ENCODE measurements at regions not wholly inside any gene's neighbourhood (a gene's known extent, or its start where the extent isn't known, plus 50 kb on each side); places are given as distances from the start of the nearest gene placed in this dataset.

DNA sequence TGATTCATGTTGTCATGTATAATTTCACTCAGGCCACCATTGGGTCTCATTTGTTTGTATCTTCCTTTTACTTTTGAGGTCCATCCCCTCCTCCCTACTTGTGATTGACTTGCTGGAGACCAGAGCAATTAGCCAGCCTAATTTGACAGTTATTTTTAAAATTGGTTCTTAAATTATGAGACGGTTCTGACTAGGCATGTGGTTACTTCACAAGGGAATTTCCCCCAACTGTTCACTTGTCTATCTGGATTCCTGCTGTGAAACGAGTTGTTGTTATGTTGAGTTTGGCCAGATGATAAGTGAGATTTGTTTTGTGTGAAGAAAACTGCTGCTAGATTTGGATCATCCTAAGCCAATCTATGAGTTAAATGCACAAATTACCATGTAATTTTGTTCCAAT is 359.1 kb downstream of the BARHL2 start:
- H3K27me3 Mint-ChIP-seq (ENCODE audit: insufficient read depth) = no peaks in the 10 kb centered on the region
- DNase-seq = no peak
- no peak overlapping the region for H3K4me3 Mint-ChIP-seq
- H3K4me1 Mint-ChIP-seq (ENCODE audit: low read depth) = no peaks in the 10 kb centered on the region
- H3K36me3 Mint-ChIP-seq (ENCODE audit: low read depth) = no peaks in the 10 kb centered on the region
- H3K9me3 Mint-ChIP-seq = peaks cover 37% of the 10 kb centered on the region
- H3K27ac Mint-ChIP-seq = no peak overlapping the region
- TF ChIP-seq, protein P1, sequence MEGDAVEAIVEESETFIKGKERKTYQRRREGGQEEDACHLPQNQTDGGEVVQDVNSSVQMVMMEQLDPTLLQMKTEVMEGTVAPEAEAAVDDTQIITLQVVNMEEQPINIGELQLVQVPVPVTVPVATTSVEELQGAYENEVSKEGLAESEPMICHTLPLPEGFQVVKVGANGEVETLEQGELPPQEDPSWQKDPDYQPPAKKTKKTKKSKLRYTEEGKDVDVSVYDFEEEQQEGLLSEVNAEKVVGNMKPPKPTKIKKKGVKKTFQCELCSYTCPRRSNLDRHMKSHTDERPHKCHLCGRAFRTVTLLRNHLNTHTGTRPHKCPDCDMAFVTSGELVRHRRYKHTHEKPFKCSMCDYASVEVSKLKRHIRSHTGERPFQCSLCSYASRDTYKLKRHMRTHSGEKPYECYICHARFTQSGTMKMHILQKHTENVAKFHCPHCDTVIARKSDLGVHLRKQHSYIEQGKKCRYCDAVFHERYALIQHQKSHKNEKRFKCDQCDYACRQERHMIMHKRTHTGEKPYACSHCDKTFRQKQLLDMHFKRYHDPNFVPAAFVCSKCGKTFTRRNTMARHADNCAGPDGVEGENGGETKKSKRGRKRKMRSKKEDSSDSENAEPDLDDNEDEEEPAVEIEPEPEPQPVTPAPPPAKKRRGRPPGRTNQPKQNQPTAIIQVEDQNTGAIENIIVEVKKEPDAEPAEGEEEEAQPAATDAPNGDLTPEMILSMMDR (IDR thresholded peaks at IDR 0.05) = no peak

DNA sequence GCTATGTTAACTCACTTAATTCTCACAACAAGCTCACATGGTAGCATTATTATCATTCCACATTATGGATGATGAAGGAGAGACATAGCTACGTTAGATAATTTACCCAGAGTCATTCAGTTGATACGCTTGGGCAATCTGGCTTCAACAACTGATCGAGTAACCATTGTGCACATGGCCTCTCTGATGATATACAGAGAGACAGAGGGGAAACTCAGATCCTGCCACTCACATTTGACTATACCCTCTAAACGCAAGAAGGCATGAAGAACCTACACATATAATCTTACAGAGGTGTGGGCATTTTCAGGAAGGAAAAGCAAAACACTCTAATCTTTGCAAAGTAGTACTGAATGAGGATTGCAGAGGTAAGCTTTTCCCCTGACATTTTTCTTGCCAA is 360.1 kb downstream of the BARHL2 start:
- Mint-ChIP-seq H3K27me3 (ENCODE audit: insufficient read depth) (no peaks in the 10 kb centered on the region), H3K4me1 (ENCODE audit: low read depth) (no peaks in the 10 kb centered on the region), H3K4me3 (no peak overlapping the region), H3K9me3 (peaks cover 38% of the 10 kb centered on the region), H3K36me3 (ENCODE audit: low read depth) (no peaks in the 10 kb centered on the region), H3K27ac (no peak overlapping the region)
- no peak for DNase-seq
- TF ChIP-seq, protein P1 (IDR thresholded peaks at IDR 0.05) = no peak

DNA sequence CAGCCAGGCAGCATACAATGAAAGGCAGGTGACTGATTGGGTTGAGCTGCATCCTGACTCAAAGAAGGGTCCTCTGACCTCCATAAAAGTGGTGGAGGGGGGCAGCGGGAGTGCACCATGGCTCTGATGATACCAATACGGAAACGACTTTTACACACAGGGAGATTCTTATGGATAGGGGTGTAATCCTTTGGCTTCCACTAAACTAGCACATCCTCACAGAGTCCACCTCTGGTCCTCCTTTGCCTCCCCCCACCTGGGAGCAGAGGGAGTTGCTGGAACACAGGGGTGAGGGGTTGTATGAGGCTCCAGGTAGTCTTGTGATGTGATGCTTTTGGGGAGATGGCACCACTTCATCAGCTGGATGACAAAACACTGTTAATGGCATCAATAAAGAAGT is 361.0 kb downstream of the BARHL2 start:
- no peaks in the 10 kb centered on the region for H3K4me1 Mint-ChIP-seq (ENCODE audit: low read depth)
- DNase-seq = no peak
- H3K9me3 Mint-ChIP-seq = peaks cover 38% of the 10 kb centered on the region
- no peak overlapping the region for H3K27ac Mint-ChIP-seq
- H3K4me3 Mint-ChIP-seq = no peak overlapping the region
- H3K27me3 Mint-ChIP-seq (ENCODE audit: insufficient read depth) = no peaks in the 10 kb centered on the region
- no peaks in the 10 kb centered on the region for H3K36me3 Mint-ChIP-seq (ENCODE audit: low read depth)
- TF ChIP-seq, protein P1 (IDR thresholded peaks at IDR 0.05) = no peak

DNA sequence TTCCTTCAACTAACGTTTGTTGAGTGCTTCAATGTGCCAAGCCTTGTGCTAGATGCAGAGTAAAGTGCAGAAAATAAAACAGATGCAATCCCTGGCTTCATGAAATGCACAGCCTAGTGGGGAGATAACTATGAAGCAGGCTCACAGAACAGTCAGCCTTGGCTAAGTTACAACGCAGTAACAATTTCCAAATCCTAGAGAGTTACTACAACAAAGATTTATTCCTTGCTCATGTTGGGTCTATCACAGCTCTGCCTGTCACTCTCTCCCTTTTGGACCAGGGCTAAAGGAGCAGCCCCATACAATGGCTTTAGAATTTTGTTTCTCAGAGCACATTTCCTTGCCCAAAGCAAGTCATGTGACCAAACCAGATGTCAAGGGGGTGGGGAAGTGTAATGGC is 359.8 kb downstream of the ZNF326 start:
- Mint-ChIP-seq H3K36me3 (ENCODE audit: low read depth) (no peaks in the 10 kb centered on the region), H3K27me3 (ENCODE audit: insufficient read depth) (no peaks in the 10 kb centered on the region), H3K27ac (no peak overlapping the region), H3K4me3 (no peak overlapping the region), H3K4me1 (ENCODE audit: low read depth) (no peaks in the 10 kb centered on the region), H3K9me3 (peaks cover 32% of the 10 kb centered on the region)
- DNase-seq = no peak
- TF ChIP-seq, protein P1 (IDR thresholded peaks at IDR 0.05) = no peak

DNA sequence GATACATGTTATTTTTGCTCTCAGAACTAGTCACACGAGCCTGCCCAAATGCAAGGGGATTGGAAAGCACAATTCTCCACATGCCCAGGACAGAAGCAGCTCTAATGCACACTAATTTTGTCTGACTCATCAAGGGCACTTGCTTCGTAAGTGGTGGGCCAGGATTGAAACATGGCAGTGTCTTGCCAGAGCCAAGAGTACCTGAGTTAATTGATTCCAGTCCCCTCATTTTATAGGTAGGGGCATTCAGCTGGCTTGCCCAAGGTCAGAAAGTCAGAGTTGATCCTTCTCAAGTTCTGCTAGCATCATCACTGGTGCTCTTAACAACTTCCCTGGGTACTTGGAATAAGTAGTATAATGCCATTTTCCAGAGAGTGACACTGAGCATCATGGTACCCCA is 356.1 kb downstream of the ZNF326 start:
- H3K4me3 Mint-ChIP-seq = no peak overlapping the region
- H3K27me3 Mint-ChIP-seq (ENCODE audit: insufficient read depth) = no peaks in the 10 kb centered on the region
- H3K4me1 Mint-ChIP-seq (ENCODE audit: low read depth) = no peaks in the 10 kb centered on the region
- H3K9me3 Mint-ChIP-seq = peaks cover 43% of the 10 kb centered on the region
- H3K27ac Mint-ChIP-seq = no peak overlapping the region
- TF ChIP-seq, protein P1 (IDR thresholded peaks at IDR 0.05) = no peak
- no peaks in the 10 kb centered on the region for H3K36me3 Mint-ChIP-seq (ENCODE audit: low read depth)
- no peak for DNase-seq

DNA sequence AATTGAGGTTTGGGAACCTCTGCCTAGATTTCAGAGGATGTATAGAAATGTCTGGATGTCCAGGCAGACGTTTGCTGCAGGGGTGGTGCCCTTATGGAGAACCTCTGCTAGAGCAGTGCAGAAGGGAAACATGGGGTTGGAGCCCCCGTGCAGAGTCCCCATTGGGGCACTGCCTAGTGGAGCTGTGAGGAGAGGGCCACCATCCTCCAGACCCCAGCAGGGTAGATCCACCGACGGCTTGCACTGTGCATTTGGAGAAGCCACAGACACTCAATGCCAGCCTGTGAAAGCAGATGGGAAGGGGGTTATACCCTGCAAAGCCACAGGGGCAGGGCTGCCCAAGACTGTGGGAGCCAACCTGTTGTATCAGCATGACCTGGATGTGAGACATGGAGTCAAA is 354.6 kb downstream of the ZNF326 start:
- DNase-seq = no peak
- H3K27ac Mint-ChIP-seq = no peak overlapping the region
- no peaks in the 10 kb centered on the region for H3K36me3 Mint-ChIP-seq (ENCODE audit: low read depth)
- no peaks in the 10 kb centered on the region for H3K27me3 Mint-ChIP-seq (ENCODE audit: insufficient read depth)
- no peaks in the 10 kb centered on the region for H3K4me1 Mint-ChIP-seq (ENCODE audit: low read depth)
- no peak overlapping the region for H3K4me3 Mint-ChIP-seq
- TF ChIP-seq, protein P1 (IDR thresholded peaks at IDR 0.05) = no peak
- H3K9me3 Mint-ChIP-seq = peaks cover 41% of the 10 kb centered on the region

Measured in HFFc6 (cell line).